NB4 (cell line): ENCODE measurements at regions not wholly inside any gene's neighbourhood (a gene's known extent, or its start where the extent isn't known, plus 50 kb on each side); places are given as distances from the start of the nearest gene placed in this dataset.

Experiments
- CTCF ChIP-seq: IDR thresholded peaks from one replicate; pipeline ENCODE4 v1.5.1; 2012; ENCODE audit warnings: low read depth, low read length
- MYC ChIP-seq: IDR thresholded peaks from 2 replicates; pipeline ENCODE4 v1.6.1; 2011; ENCODE audit warnings: low read depth, low read length
- POLR2A ChIP-seq: IDR thresholded peaks from 2 replicates; pipeline ENCODE4 v1.6.1; 2011; ENCODE audit warnings: mild to moderate bottlenecking; ENCODE audit not compliant: insufficient read length; ENCODE audit errors: extremely low read depth

GRCh38 chr3:181921220-181921619 is 209.5 kb downstream of the SOX2 start:
- TF ChIP-seq MYC (no peak), CTCF (no peak), POLR2A (no peak)
